Stimulated activated CD8-positive, alpha-beta memory T cell treated with anti-CD3 and anti-CD28 coated beads, Interleukin-4, amount 100 ng/mL, for 1 hour (primary cell): ENCODE measurements at regions not wholly inside any gene's neighbourhood (a gene's known extent, or its start where the extent isn't known, plus 50 kb on each side); places are given as distances from the start of the nearest gene placed in this dataset.

Experiments used
- DNase-seq, 2 donors: peaks; one replicate each; pipeline ENCODE4 v3.0.0-alpha.2; 2020; ENCODE audit warnings: low read depth in 2 of 2, low spot score in 1 of 2

- no peak for DNase-seq
Measured at GRCh38 chr5:61897251-61897650, 408.8 kb upstream of the KIF2A start.

- DNase-seq = no peak
Measured at GRCh38 chr5:61901997-61902396, 404.0 kb upstream of the KIF2A start.

GRCh38 chr5:61904730-61905129, 401.3 kb upstream of the KIF2A start:
- no peak for DNase-seq

- DNase-seq = no peak
Measured at GRCh38 chr5:61905613-61906012, 400.4 kb upstream of the KIF2A start.

- DNase-seq = no peak
Measured at GRCh38 chr5:61906820-61907219, 399.2 kb upstream of the KIF2A start.

GRCh38 chr5:61907995-61908394, 398.0 kb upstream of the KIF2A start:
- no peak for DNase-seq

- DNase-seq = no peak
Measured at GRCh38 chr5:61910771-61911170, 395.2 kb upstream of the KIF2A start.

- DNase-seq = no peak
Measured at GRCh38 chr5:61912559-61912958, 393.4 kb upstream of the KIF2A start.

GRCh38 chr5:61915646-61916045, 390.4 kb upstream of the KIF2A start:
- DNase-seq = no peak

GRCh38 chr5:61916621-61917620, 389.1 kb upstream of the KIF2A start:
- no peak for DNase-seq

GRCh38 chr5:61918611-61919010, 387.4 kb upstream of the KIF2A start:
- DNase-seq = no peak

- no peak for DNase-seq
Measured at GRCh38 chr5:61919920-61920319, 386.1 kb upstream of the KIF2A start.

- no peak for DNase-seq
Measured at GRCh38 chr5:61924251-61924650, 381.8 kb upstream of the KIF2A start.

- DNase-seq = no peak
Measured at GRCh38 chr5:61926911-61927310, 379.1 kb upstream of the KIF2A start.

GRCh38 chr5:61931236-61931635, 374.8 kb upstream of the KIF2A start:
- no peak for DNase-seq

- no peak for DNase-seq
Measured at GRCh38 chr5:61933787-61934626, 372.0 kb upstream of the KIF2A start.

- DNase-seq = no peak
Measured at GRCh38 chr5:61941637-61942036, 364.4 kb upstream of the KIF2A start.

GRCh38 chr5:61942462-61943049, 363.4 kb upstream of the KIF2A start:
- DNase-seq = no peak

- DNase-seq = no peak
Measured at GRCh38 chr5:61943713-61944112, 362.3 kb upstream of the KIF2A start.

GRCh38 chr5:61948151-61948550, 357.9 kb upstream of the KIF2A start:
- no peak for DNase-seq

- DNase-seq = no peak
Measured at GRCh38 chr5:61949054-61949678, 356.8 kb upstream of the KIF2A start.
